Neuron (in vitro differentiated cells): ENCODE measurements at regions not wholly inside any gene's neighbourhood (a gene's known extent, or its start where the extent isn't known, plus 50 kb on each side); places are given as distances from the start of the nearest gene placed in this dataset.

Experiments used
- H2AFZ ChIP-seq: one replicate; pipeline ENCODE4 v1.6.1; 2013; ENCODE audit warnings: low read depth, mild to moderate bottlenecking, inconsistent platforms, low read length, moderate library complexity
- H3K27me3 ChIP-seq: one replicate; pipeline ENCODE4 v1.6.1; 2013; ENCODE audit warnings: low read length; ENCODE audit not compliant: insufficient read depth
- H3K36me3 ChIP-seq: one replicate; pipeline ENCODE4 v1.6.1; 2013; ENCODE audit warnings: low read length; ENCODE audit not compliant: insufficient read depth
- H3K4me1 ChIP-seq: one replicate; pipeline ENCODE4 v1.6.1; 2013; ENCODE audit warnings: low read length; ENCODE audit not compliant: insufficient read depth
- H3K4me3 ChIP-seq: 2 replicates; pipeline ENCODE4 v1.5.1; 2013; ENCODE audit warnings: mild to moderate bottlenecking, low read length, moderate library complexity
- H3K9me3 ChIP-seq: one replicate; pipeline ENCODE4 v1.6.1; 2013; ENCODE audit warnings: low read length

DNA sequence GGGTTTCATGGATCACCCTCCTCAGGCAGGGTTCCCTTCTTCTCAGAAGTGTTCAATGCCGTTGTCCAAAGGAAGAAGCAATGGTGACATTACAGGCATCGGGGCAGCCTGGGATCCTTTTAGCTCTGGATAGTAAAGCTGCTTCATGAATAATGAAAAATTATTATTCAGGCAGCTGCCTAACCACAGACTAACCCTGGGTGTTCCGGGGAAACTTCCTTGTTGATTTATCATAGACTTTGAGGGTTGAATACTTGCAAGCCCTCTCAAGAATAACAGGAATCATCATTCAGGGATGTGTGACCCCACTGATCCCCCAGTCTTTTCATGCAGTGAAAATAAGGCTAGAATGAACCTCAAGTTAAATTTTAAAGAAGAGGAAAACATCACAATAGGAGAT lies 419.4 kb downstream of the MEIS1 start:
- H3K36me3 ChIP-seq: no peaks in the 10 kb centered on the region
- H3K4me1 ChIP-seq: no peaks in the 10 kb centered on the region
- H2AFZ ChIP-seq: no peak overlapping the region
- H3K4me3 ChIP-seq: no peak overlapping the region
- no peaks in the 10 kb centered on the region for H3K27me3 ChIP-seq
- H3K9me3 ChIP-seq: no peaks in the 10 kb centered on the region

DNA sequence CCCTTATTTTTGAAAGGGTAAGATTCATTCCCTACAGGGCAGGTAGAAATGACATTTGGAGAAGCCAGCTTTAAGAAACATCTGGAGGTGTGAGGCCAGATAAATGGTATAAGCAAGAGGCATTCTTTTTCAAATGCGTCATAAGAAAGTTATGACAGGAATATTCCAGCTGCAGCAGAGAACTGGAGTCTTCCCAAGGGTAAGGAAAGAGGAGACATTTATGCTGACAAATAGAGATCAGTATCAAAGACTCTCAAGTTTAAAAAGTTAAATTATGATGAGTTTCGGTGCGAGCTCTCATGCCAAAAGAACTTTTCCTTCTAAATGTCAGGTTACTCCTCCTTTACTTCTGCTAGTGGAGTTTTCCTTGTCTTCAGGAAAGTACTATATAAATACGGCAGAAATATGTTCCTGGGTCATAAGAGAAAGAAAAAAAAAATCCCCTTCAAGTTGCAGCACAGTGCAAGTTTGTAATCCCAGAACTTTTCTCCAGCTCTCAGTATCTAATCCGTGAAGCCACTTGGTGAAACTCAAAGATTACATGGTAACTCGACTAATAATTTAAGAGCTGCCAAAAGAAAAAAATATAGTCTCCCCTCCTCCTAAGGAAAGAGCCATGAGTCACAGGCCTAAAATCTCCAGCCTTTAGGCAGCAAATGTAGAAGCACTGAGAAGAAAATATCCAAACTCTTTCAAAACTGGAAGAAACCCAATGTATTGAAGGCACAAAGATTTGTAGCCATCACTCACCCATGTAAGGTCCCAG lies 428.1 kb downstream of the MEIS1 start:
- Histone ChIP-seq H3K4me3 (no peak overlapping the region), H3K4me1 (peaks cover 7% of the 10 kb centered on the region), H2AFZ (no peak overlapping the region), H3K36me3 (no peaks in the 10 kb centered on the region), H3K27me3 (no peaks in the 10 kb centered on the region), H3K9me3 (no peaks in the 10 kb centered on the region)

DNA sequence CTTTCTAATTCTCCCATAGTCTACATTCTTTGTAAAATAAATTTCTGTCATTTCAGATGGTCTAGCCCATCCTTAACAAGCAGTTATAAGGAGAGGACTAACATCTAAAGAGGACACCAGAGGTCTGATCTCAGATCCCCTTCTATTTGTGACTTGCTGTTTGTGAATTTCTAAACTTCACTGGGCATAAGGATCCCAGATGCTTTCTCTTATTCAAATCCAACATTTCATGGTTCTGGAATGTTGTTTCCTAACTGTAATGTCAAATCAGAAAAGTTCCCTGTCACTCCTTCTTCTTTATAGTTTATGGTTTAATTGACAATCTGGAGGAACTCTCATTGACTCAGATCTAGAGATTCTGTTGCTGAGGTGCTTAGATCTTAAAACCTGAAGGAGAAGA lies 430.2 kb downstream of the MEIS1 start:
- Histone ChIP-seq H3K4me3 (no peak overlapping the region), H3K27me3 (no peaks in the 10 kb centered on the region), H3K4me1 (peaks cover 9% of the 10 kb centered on the region), H3K9me3 (no peaks in the 10 kb centered on the region), H3K36me3 (no peaks in the 10 kb centered on the region), H2AFZ (no peak overlapping the region)

DNA sequence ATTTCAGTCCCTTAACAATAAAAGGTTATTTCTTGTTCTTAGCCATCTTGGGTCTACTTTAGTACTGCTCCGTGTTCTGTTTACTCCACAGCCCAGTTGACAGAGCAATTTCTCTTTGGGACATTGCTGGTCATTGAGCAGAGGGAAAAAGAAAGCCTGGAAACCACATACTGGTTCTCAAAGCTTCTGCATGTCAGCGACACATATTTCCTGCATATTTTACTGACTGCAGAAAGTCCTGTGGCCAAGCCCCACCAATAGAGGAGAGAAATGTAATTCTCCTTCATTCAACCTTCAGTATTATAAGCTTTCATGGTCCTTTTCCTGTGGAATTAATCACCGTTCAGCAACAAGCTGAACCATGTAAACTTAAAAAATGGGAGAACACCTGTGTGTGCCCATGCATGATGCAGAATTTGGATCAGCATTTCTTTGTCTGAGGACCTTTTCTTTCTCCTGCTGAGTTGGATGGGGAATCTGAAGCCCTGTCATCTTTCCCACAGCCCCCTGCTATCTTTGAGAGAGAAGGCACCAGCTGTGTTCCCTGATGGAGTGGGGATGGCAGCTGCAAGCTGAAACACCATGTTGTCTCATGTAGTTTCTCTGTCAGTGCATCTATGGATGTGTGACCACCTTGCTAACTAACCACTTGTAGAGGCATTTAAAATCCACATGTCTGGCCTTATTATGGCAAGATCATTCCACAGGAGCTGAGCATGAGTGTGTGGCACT lies 431.6 kb downstream of the MEIS1 start:
- Histone ChIP-seq H3K36me3 (no peaks in the 10 kb centered on the region), H3K4me3 (no peak overlapping the region), H2AFZ (no peak overlapping the region), H3K9me3 (no peaks in the 10 kb centered on the region), H3K4me1 (peaks cover 9% of the 10 kb centered on the region), H3K27me3 (no peaks in the 10 kb centered on the region)

DNA sequence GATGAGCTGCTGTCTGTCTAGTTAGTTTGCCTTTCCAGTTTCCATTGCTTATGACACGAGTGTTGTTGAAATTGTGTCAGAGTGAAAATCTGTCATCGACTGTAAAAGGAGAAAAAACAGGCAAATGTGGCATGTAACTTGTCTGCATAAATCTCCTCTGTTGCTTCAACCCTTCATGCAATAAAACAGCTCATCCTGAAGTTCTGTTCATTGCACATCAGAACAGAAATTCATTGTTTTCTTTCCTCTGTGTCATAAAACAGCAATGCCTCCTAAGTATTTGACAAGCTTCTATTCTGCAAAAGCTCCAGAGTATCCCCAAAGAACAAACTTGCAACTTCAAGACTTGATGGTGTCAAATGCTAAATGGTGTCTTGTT lies 432.1 kb downstream of the MEIS1 start:
- Histone ChIP-seq H3K9me3 (no peaks in the 10 kb centered on the region), H3K4me1 (peaks cover 9% of the 10 kb centered on the region), H3K27me3 (no peaks in the 10 kb centered on the region), H3K4me3 (no peak overlapping the region), H2AFZ (no peak overlapping the region), H3K36me3 (no peaks in the 10 kb centered on the region)

DNA sequence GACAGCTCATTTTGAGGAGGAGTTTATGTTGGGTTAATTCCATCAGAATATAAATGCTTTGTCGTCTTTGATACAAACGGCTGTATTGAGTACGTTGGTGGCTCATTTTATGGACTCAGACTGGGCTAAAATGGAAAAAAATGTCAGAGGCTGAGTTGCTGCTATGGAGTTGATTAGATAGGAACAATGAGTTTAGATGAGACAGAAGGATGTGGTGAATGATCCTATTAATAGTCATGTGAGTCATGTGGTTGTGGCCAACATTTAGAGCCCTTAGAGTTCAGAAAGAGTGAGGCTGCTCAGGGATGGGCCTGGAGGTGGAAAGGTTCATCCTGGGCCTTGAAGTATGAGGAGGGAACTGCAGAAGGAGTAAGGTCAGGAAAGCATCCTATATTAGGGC lies 434.2 kb downstream of the MEIS1 start:
- Histone ChIP-seq H2AFZ (no peak overlapping the region), H3K4me1 (peaks cover 14% of the 10 kb centered on the region), H3K27me3 (no peaks in the 10 kb centered on the region), H3K9me3 (no peaks in the 10 kb centered on the region), H3K36me3 (no peaks in the 10 kb centered on the region), H3K4me3 (no peak overlapping the region)

DNA sequence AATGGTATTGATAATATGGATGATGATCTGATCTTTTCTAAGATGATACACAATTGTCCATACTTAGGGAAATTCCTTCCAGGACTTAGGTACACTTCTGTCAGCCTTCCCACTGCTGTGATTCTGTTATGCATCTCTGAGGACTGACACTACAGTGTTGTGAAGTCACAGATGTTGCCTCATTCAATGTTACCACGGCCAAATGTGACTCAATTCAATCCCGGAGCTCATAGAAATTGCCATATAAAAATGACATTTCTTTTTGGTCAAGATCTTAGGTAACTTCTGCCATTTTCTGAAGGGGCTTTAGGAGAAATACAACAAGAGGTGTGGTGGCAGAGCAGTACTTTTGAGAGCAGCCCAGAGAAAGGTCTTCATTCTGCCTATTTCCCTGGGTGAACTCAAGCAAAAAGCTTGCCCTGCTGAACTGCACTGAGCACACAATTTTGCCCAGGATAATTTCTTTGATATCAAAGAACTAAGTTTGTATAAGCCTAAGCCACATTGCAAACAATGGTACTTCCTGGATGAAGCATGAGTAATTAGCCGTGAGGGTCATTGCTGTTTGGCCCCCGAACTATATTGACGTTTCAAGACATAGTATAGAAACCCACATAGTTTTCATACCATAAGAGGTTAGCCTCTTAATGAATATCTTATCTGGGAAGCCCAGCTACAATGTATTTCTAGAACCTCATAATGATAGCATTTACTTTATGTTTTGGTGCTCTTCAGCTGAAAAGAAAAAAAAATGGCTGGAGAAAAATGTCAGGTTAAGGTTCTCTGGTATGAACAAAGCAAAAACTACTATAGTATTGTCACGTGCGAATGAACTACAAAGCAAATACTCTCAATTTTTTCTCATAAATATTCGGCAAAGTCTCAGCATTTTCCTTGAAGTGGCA lies 437.4 kb downstream of the MEIS1 start:
- Histone ChIP-seq H3K27me3 (peaks cover 4% of the 10 kb centered on the region), H3K9me3 (no peaks in the 10 kb centered on the region)

DNA sequence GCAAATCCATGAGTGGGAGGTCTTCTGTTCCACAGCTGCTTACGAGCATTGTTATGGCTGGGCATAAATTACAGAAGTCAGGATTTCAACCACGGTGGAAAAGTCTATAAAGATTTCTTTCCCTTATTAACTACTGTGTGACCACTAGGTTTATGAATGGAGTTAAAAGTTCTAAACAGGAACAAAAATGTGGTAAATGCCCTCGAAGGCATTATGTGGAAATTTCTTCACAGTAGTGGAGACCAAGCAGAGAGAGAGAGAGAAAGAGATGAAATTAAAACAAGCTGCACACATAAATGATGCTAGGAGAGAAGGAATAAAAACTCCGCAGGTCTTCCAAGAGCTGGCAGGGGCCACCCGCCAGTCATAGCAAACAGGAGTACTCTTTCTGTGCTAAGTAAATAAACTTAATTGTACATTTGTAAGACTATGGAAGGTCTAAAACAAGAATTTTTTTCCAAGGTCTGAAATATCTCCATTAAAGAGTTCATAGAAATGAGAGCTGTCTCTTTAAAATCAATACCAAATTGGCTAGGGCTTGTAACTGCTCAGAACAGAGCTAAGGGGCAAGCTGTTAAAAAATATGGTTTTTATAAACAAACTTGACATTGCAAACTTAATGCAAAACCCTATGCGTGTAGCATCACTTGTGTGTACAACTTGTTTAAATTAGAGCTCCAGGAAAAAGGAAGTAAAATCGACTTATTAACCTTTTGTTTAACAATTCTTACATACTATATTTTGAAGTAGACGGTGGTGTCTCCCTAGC lies 438.2 kb downstream of the MEIS1 start:
- H3K36me3 ChIP-seq: no peaks in the 10 kb centered on the region
- H3K4me3 ChIP-seq: no peak overlapping the region
- no peak overlapping the region for H2AFZ ChIP-seq
- H3K4me1 ChIP-seq: peaks cover 6% of the 10 kb centered on the region
- no peaks in the 10 kb centered on the region for H3K9me3 ChIP-seq
- H3K27me3 ChIP-seq: peaks cover 4% of the 10 kb centered on the region

More for the DNA sequence above, 437.4 kb downstream of the MEIS1 start:
- Histone ChIP-seq H3K4me1 (peaks cover 14% of the 10 kb centered on the region), H3K4me3 (no peak overlapping the region), H3K36me3 (no peaks in the 10 kb centered on the region), H2AFZ (no peak overlapping the region)

DNA sequence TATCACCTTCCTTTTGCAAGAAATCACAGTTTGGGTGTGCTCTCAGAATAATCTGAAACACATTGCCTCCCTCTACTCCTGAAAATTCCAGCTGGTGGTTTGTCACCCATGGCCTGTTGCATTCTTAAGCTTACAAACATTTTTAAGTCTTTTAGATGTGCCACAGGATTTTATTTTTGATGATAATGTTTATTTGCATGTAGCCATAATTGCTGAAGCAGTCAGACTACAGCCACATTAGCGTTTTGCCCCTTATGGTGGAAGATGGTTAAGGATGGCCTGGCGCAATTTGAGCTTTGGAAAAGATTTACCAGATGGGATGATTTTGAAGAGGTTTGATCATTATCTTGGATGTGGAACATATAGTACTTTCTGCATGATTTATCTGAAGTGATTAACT lies 439.5 kb downstream of the MEIS1 start:
- Histone ChIP-seq H3K9me3 (no peaks in the 10 kb centered on the region), H3K27me3 (peaks cover 4% of the 10 kb centered on the region), H2AFZ (no peak overlapping the region), H3K36me3 (no peaks in the 10 kb centered on the region), H3K4me1 (peaks cover 5% of the 10 kb centered on the region), H3K4me3 (no peak overlapping the region)

DNA sequence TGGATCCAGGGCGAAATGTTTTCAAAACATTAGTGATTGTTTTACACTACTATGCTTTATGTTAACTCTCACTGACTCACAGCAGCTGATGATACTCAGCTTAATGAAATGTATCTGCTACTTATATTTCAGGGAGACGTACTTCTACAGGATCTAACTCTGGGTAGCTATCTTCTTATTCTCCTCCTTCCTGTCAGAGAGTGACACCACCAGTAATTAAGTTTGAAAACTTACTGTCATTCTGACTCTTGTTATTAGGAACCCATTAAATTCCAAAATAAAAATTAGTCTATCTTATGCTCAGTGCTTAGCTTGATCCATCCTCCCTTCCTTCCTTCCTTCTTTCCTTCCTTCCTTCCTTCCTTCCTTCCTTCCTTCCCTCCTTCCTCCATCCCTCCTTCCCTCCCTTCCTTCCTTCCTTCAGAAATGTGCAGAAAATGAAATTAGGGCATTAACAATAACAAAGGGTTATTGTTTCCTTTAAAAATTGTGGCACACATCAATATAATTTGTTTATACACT lies 441.1 kb downstream of the MEIS1 start:
- Histone ChIP-seq H3K9me3 (no peaks in the 10 kb centered on the region), H3K36me3 (no peaks in the 10 kb centered on the region), H3K27me3 (peaks cover 4% of the 10 kb centered on the region), H3K4me3 (no peak overlapping the region), H3K4me1 (peaks cover 5% of the 10 kb centered on the region), H2AFZ (no peak overlapping the region)

DNA sequence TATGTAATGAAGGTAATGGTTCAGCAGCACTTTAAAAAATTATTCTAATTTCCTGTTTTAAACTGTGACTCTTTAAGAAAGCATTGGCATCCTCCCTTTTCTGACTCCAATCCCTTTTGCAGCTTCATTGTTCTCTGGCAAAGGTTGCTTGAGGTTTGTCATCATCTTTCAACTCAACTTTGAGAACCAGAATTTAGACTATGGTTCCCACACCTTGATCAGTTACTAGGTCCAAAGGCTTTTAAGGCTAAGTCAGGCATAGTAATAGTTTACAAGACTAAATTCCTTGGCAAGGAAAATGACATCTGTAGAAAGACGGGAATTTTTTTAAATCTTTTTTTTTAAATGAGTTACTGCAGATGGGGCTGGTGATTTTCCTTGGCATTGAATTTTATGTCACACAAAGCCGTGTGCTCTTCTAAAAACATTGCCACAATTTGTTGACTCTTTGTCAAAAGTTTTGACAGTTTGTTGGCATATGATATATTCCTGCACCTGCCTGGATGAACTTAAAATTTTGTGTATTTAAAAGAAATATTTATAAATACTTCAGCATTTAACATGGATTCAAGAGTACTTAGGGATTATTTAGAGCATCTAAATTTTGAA lies 451.0 kb downstream of the MEIS1 start:
- no peaks in the 10 kb centered on the region for H3K36me3 ChIP-seq
- H2AFZ ChIP-seq: no peak overlapping the region
- H3K4me1 ChIP-seq: no peaks in the 10 kb centered on the region
- no peak overlapping the region for H3K4me3 ChIP-seq
- H3K27me3 ChIP-seq: no peaks in the 10 kb centered on the region
- no peaks in the 10 kb centered on the region for H3K9me3 ChIP-seq

DNA sequence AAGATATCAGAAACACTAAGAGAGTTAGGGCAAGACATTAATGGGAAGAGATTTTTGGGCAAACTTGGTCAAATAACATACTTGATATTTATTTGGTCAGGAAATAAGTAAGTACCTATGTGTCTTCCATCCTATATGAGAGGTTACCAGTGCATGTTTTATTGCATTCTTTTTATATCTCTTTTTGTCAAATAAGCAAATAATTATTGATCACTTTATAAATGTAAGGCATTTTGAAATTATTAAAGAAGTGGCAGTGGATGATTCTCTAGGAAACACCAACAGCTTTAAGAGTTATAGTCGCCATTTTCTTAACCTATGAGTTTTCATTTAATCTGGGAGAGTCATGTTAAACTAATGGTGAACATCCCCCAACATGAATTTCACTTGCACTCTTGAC lies 453.3 kb downstream of the MEIS1 start:
- H3K9me3 ChIP-seq: no peaks in the 10 kb centered on the region
- no peaks in the 10 kb centered on the region for H3K36me3 ChIP-seq
- no peak overlapping the region for H2AFZ ChIP-seq
- H3K4me1 ChIP-seq: no peaks in the 10 kb centered on the region
- no peaks in the 10 kb centered on the region for H3K27me3 ChIP-seq
- H3K4me3 ChIP-seq: no peak overlapping the region
